ENCODE measurements at regions not wholly inside any gene's neighbourhood (a gene's known extent, or its start where the extent isn't known, plus 50 kb on each side); places are given as distances from the start of the nearest gene placed in this dataset.

GRCh38 chr2:14991723-14992122 is 359.2 kb downstream of the LRATD1 start:
- Histone ChIP-seq H3K4me1 (replicated peaks in 1 of 2; ENCODE audit: control insufficient read depth in 2 of 2, insufficient read depth in 2 of 2, low read length in 2 of 2) (no peaks in the 10 kb centered on the region), H2AFZ (ENCODE audit: low read depth, low read length) (no peak overlapping the region), H4K20me1 (replicated peaks; ENCODE audit: control insufficient read depth, insufficient read depth, low read length) (no peaks in the 10 kb centered on the region), H3K79me2 (ENCODE audit: control insufficient read depth, insufficient read depth, low read length) (no peaks in the 10 kb centered on the region), H3K9ac (ENCODE audit: insufficient read depth in 1 of 2, low read depth in 2 of 2, low read length in 2 of 2) (no peak overlapping the region), H3K9me3 (replicated peaks; ENCODE audit: control insufficient read depth, insufficient read depth, low read depth, low read length) (no peaks in the 10 kb centered on the region), H3K27ac (ENCODE audit: extremely low read depth, low read depth, low read length) (no peak overlapping the region), H3K9me1 (ENCODE audit: control insufficient read depth, insufficient read depth, low read length) (no peaks in the 10 kb centered on the region), H3K4me2 (ENCODE audit: insufficient read depth, low read length) (no peak overlapping the region), H3K4me3 (no peak overlapping the region), H3K27me3 (ENCODE audit: control insufficient read depth in 2 of 2, insufficient read depth in 2 of 2, low read length in 2 of 2) (no peaks in the 10 kb centered on the region), H3K36me3 (ENCODE audit: control insufficient read depth, insufficient read depth, low read length) (no peaks in the 10 kb centered on the region)
- 4% methylated on average over 4 of the region's 4 CpGs for WGBS (ENCODE audit: insufficient coverage, low coverage, missing lambda C conversion rate)
- POLR2A ChIA-PET: interaction anchor here (1.2 kb wide), 1 partner anchor 16 kb away, joined by 5 read pairs; no protein-coding TSS in a partner anchor
- CTCF ChIA-PET (ENCODE audit: low intra/inter-chr PET ratio): no interaction called here
- ATAC-seq (no peak), FAIRE-seq (no peak), DNase-seq (ENCODE audit: extremely low read depth in 1 of 4, low spot score in 3 of 4) (no peak)
- intact Hi-C loops (cut with micrococcal nuclease) (no loop called here), in situ Hi-C loops (cut with MboI) (no loop called here)
- no TSS peak for BruUV-seq (replicated peaks)
- TF ChIP-seq MTF1 (CRISPR knock-in tag; IDR thresholded peaks at IDR 0.05; ENCODE audit: borderline replicate concordance) (no peak), ILF3 (IDR thresholded peaks at IDR 0.05; ENCODE audit: borderline replicate concordance) (no peak), HINFP (tag; conservative IDR thresholded peaks at IDR 0.05; ENCODE audit: low read depth) (no peak), DACH1 (IDR thresholded peaks at IDR 0.05; ENCODE audit: partially characterized antibody) (no peak)

GRCh38 chr2:14994721-14995120 is 362.2 kb downstream of the LRATD1 start:
- no peak overlapping the region for H3K9ac ChIP-seq (ENCODE audit: insufficient read depth in 1 of 2, low read depth in 2 of 2, low read length in 2 of 2)
- H3K27me3 ChIP-seq (ENCODE audit: control insufficient read depth in 2 of 2, insufficient read depth in 2 of 2, low read length in 2 of 2): no peaks in the 10 kb centered on the region
- no peaks in the 10 kb centered on the region for H3K36me3 ChIP-seq (ENCODE audit: control insufficient read depth, insufficient read depth, low read length)
- H4K20me1 ChIP-seq (replicated peaks; ENCODE audit: control insufficient read depth, insufficient read depth, low read length): no peaks in the 10 kb centered on the region
- no peaks in the 10 kb centered on the region for H3K79me2 ChIP-seq (ENCODE audit: control insufficient read depth, insufficient read depth, low read length)
- no peak overlapping the region for H3K27ac ChIP-seq (ENCODE audit: extremely low read depth, low read depth, low read length)
- no TSS peak for BruUV-seq (replicated peaks)
- no peak overlapping the region for H3K4me2 ChIP-seq (ENCODE audit: insufficient read depth, low read length)
- H2AFZ ChIP-seq (ENCODE audit: low read depth, low read length): no peak overlapping the region
- DNase-seq (ENCODE audit: extremely low read depth in 1 of 4, low spot score in 3 of 4) (no peak), ATAC-seq (no peak), FAIRE-seq (no peak)
- H3K9me1 ChIP-seq (ENCODE audit: control insufficient read depth, insufficient read depth, low read length): no peaks in the 10 kb centered on the region
- H3K4me3 ChIP-seq: no peak overlapping the region
- POLR2A ChIA-PET: no interaction called here
- H3K4me1 ChIP-seq (replicated peaks in 1 of 2; ENCODE audit: control insufficient read depth in 2 of 2, insufficient read depth in 2 of 2, low read length in 2 of 2): no peaks in the 10 kb centered on the region
- CTCF ChIA-PET (ENCODE audit: low intra/inter-chr PET ratio): no interaction called here
- H3K9me3 ChIP-seq (replicated peaks; ENCODE audit: control insufficient read depth, insufficient read depth, low read depth, low read length): no peaks in the 10 kb centered on the region
- 0% methylated on average over 4 of the region's 4 CpGs for WGBS (ENCODE audit: insufficient coverage, low coverage, missing lambda C conversion rate)
- in situ Hi-C loops (cut with MboI): no loop called here
- TF ChIP-seq ZNF311 (CRISPR knock-in tag; IDR thresholded peaks at IDR 0.05) (no peak), ZBTB2 (IDR thresholded peaks at IDR 0.05) (no peak), MYC (IDR thresholded peaks at IDR 0.05; ENCODE audit: low read depth, low read length) (no peak), MYC (CRISPR knock-in tag; IDR thresholded peaks at IDR 0.05; ENCODE audit: borderline replicate concordance, low read depth) (no peak), ZNF217 (CRISPR knock-in tag; IDR thresholded peaks at IDR 0.05) (no peak)
- intact Hi-C loops (cut with micrococcal nuclease): no loop called here

All from K562 (cell line).